A549 (cell line): ENCODE measurements at regions not wholly inside any gene's neighbourhood (a gene's known extent, or its start where the extent isn't known, plus 50 kb on each side); places are given as distances from the start of the nearest gene placed in this dataset.

Experiments
- ATAC-seq, 2 experiments: fragments of 200-7000 bp in 1 of 2; fragments of >200 bp in 1 of 2; cut with Nextera tagmentation in 1 of 2; cut with Tn5 transposase in 1 of 2; 3 replicates each; pipeline versions ENCODE4 v1.8.0 to v1.9.1; 2018 to 2020; ENCODE audit warnings: mild to moderate bottlenecking in 1 of 2, moderate library complexity in 1 of 2
- CTCF ChIA-PET: fragments of 300-600 bp; sonication (Branson Sonifier 250); formaldehyde crosslinking; extraction: SDS; loops from one replicate; lab custom pipeline; 2021; ENCODE audit warnings: antibody characterized with exemption, inconsistent platforms; lab: Yijun Ruan, JAX
- POLR2A ChIA-PET: fragments of 350-600 bp; formaldehyde crosslinking; extraction: SDS; loops from one replicate; lab custom pipeline; 2021; ENCODE audit warnings: antibody characterized with exemption, inconsistent platforms; lab: Yijun Ruan, JAX
- DNase-seq, 2 experiments: peaks; one replicate each; pipeline versions ENCODE4 v3.0.0 to v3.0.0-alpha.2; 2011 to 2016; ENCODE audit warnings: low read depth in 1 of 2, low spot score in 1 of 2
- FAIRE-seq: peaks from 2 replicates; lab custom pipeline; 2011; peaks lifted over from hg19 to GRCh38; lab: Jason Lieb, UNC
- H3K27ac ChIP-seq, 2 experiments: fragments of >200 bp; sonication (Bioruptor Twin); formaldehyde crosslinking; 3 replicates each; pipeline ENCODE4 v1.5.1; 2016 to 2017
- H3K4me1 ChIP-seq: fragments of >200 bp; sonication (Bioruptor Twin); formaldehyde crosslinking; 3 replicates; pipeline ENCODE4 v1.6.1; 2016
- H3K4me2 ChIP-seq: fragments of >200 bp; sonication (Bioruptor Twin); formaldehyde crosslinking; 3 replicates; pipeline ENCODE4 v1.6.1; 2016
- H3K4me3 ChIP-seq: fragments of >200 bp; sonication (Bioruptor Twin); formaldehyde crosslinking; 3 replicates; pipeline ENCODE4 v1.5.1; 2016
- H3K9me3 ChIP-seq: fragments of >200 bp; sonication (Bioruptor Twin); formaldehyde crosslinking; 3 replicates; pipeline ENCODE4 v1.6.1; 2016
- BCL3 ChIP-seq: fragments of >200 bp; sonication (Bioruptor Twin); formaldehyde crosslinking; IDR thresholded peaks from 3 replicates; pipeline ENCODE4 v1.6.1; 2016
- CBX2 ChIP-seq: fragments of 200-600 bp; sonication (generic); IDR thresholded peaks from 2 replicates; pipeline ENCODE4 v1.6.1; 2016; ENCODE audit warnings: low read depth, mild to moderate bottlenecking, borderline replicate concordance
- CBX8 ChIP-seq: fragments of 200-600 bp; sonication (generic); IDR thresholded peaks from 2 replicates; pipeline ENCODE4 v1.6.1; 2016
- CTCF ChIP-seq: fragments of >200 bp; sonication (Bioruptor Twin); formaldehyde crosslinking; IDR thresholded peaks from 3 replicates; pipeline ENCODE4 v1.5.1; 2016
- ELK1 ChIP-seq: fragments of 150-350 bp; IDR thresholded peaks from 2 replicates; pipeline ENCODE4 v1.6.1; 2014; ENCODE audit warnings: low read depth, mild to moderate bottlenecking, low read length
- EP300 ChIP-seq, 2 experiments: fragments of >200 bp; sonication (Bioruptor Twin); formaldehyde crosslinking; IDR thresholded peaks; 2 replicates in 1 of 2; 3 replicates in 1 of 2; pipeline ENCODE4 v1.6.1; 2016 to 2017
- FOXS1 ChIP-seq: fragments of 250-450 bp; sonication (Bioruptor Pico); IDR thresholded peaks from 2 replicates; pipeline ENCODE4 v1.5.0; 2020; ENCODE audit warnings: mild to moderate bottlenecking, moderate library complexity
- HMGXB4 ChIP-seq: fragments of 250-450 bp; sonication (Bioruptor Pico); IDR thresholded peaks from 2 replicates; pipeline ENCODE4 v1.5.0; 2021; ENCODE audit warnings: mild to moderate bottlenecking, moderate library complexity, borderline replicate concordance
- KDM1A ChIP-seq: fragments of 200-600 bp; sonication (generic); IDR thresholded peaks from 2 replicates; pipeline ENCODE4 v1.6.1; 2016; ENCODE audit warnings: low read depth, mild to moderate bottlenecking
- NPAS2 ChIP-seq: fragments of 250-450 bp; sonication (Bioruptor Pico); IDR thresholded peaks from 2 replicates; pipeline ENCODE4 v1.8.0; 2022; ENCODE audit warnings: mild to moderate bottlenecking, moderate library complexity, borderline replicate concordance
- NR3C1 ChIP-seq: fragments of >200 bp; sonication (Bioruptor Twin); formaldehyde crosslinking; IDR thresholded peaks from 3 replicates; pipeline ENCODE4 v1.6.1; 2017
- REST ChIP-seq: fragments of 200-600 bp; sonication (generic); IDR thresholded peaks from 2 replicates; pipeline ENCODE4 v1.6.1; 2016; ENCODE audit warnings: antibody characterized with exemption, mild to moderate bottlenecking, moderate library complexity
- RFX5 ChIP-seq: fragments of 450-650 bp; IDR thresholded peaks from 2 replicates; pipeline ENCODE4 v1.7.1; 2014; ENCODE audit warnings: antibody characterized with exemption, mild to moderate bottlenecking, moderate library complexity
- RNF2 ChIP-seq: fragments of 200-600 bp; sonication (generic); IDR thresholded peaks from 2 replicates; pipeline ENCODE4 v1.6.1; 2016; ENCODE audit warnings: low read depth, mild to moderate bottlenecking, antibody characterized with exemption, moderate library complexity, borderline replicate concordance
- SMC3 ChIP-seq: fragments of >200 bp; sonication (Bioruptor Twin); formaldehyde crosslinking; IDR thresholded peaks from 3 replicates; pipeline ENCODE4 v1.6.1; 2018; ENCODE audit warnings: inconsistent platforms
- ZC3H11A ChIP-seq: fragments of 450-650 bp; IDR thresholded peaks from 2 replicates; pipeline ENCODE4 v1.6.1; 2014; ENCODE audit warnings: antibody characterized with exemption, mild to moderate bottlenecking
- ZFP36 ChIP-seq: fragments of 450-650 bp; IDR thresholded peaks from 2 replicates; pipeline ENCODE4 v1.6.1; 2014; ENCODE audit warnings: borderline replicate concordance; ENCODE audit not compliant: partially characterized antibody
- WGBS: methylation state at CpG from one replicate; pipeline ENCODE4 v1.1.6; 2017; ENCODE audit errors: missing lambda C conversion rate; 5-methylcytosine and 5-hydroxymethylcytosine counted together

- H3K4me1 ChIP-seq, result no peaks in the 10 kb centered on the region
- no peak overlapping the region for H3K27ac ChIP-seq
- no peak overlapping the region for H3K4me3 ChIP-seq
- CTCF ChIA-PET, result no interaction called here
- WGBS, result 13% methylated on average over 8 of the region's 8 CpGs
- DNase-seq, result no peak
- H3K4me2 ChIP-seq, result no peak overlapping the region
- no peak for ATAC-seq
- FAIRE-seq, result no peak
- no peaks in the 10 kb centered on the region for H3K9me3 ChIP-seq
- POLR2A ChIA-PET, result no interaction called here
- TF ChIP-seq HMGXB4 (CRISPR knock-in tag) (no peak), CBX8 (no peak), ZC3H11A (no peak), KDM1A (no peak), ZFP36 (no peak), RNF2 (no peak), CTCF (no peak), ELK1 (no peak), BCL3 (no peak), EP300 (IDR thresholded peaks at IDR 0.05) (no peak), REST (no peak)
These were observed 172.3 kb upstream of the GLI3 start for GRCh38 chr7:42409296-42409695.

GRCh38 chr7:42407833-42408232 lies 170.8 kb upstream of the GLI3 start:
- Histone ChIP-seq H3K4me3 (no peak overlapping the region), H3K4me1 (no peaks in the 10 kb centered on the region), H3K27ac (no peak overlapping the region), H3K9me3 (no peaks in the 10 kb centered on the region), H3K4me2 (no peak overlapping the region)
- FAIRE-seq, result no peak
- DNase-seq, result no peak
- CTCF ChIA-PET, result interaction anchor here (0.6 kb wide), 1 partner anchor 124 kb away, joined by 3 read pairs; no protein-coding TSS in a partner anchor
- POLR2A ChIA-PET, result no interaction called here
- TF ChIP-seq HMGXB4 (CRISPR knock-in tag), result no peak
- no peak for TF ChIP-seq NR3C1
- no peak for TF ChIP-seq RNF2
- TF ChIP-seq FOXS1 (CRISPR knock-in tag), result no peak
- TF ChIP-seq CBX2, result no peak
- TF ChIP-seq RFX5, result no peak
- TF ChIP-seq SMC3, result no peak
- no peak for TF ChIP-seq NPAS2 (CRISPR knock-in tag)
- ATAC-seq, result no peak
- 28% methylated on average over 4 of the region's 4 CpGs for WGBS
